Activated CD4-positive, alpha-beta memory T cell treated with anti-CD3 and anti-CD28 coated beads, Interleukin-2, amount 10 ng/mL, durations not matched to agents 7 days and 5 days (primary cell): ENCODE measurements at regions not wholly inside any gene's neighbourhood (a gene's known extent, or its start where the extent isn't known, plus 50 kb on each side); places are given as distances from the start of the nearest gene placed in this dataset.

ENCODE experiments used
- CTCF ChIA-PET: fragments of 350-600 bp; sonication (Branson Sonifier 250); formaldehyde crosslinking; loops from one replicate; lab custom pipeline; 2021; ENCODE audit warnings: antibody characterized with exemption, inconsistent platforms; lab: Charles Lee
- POLR2A ChIA-PET: fragments of 350-600 bp; sonication (Branson Sonifier 250); formaldehyde crosslinking; loops from one replicate; lab custom pipeline; 2021; ENCODE audit warnings: antibody characterized with exemption; lab: Charles Lee
- DNase-seq: peaks from one replicate; pipeline ENCODE4 v3.0.0-alpha.2; 2020
- H3K27ac Mint-ChIP-seq: one replicate; pipeline ENCODE4 v1.8.0; 2021; ENCODE audit warnings: mild to moderate bottlenecking, mixed read lengths
- H3K27me3 Mint-ChIP-seq: one replicate; pipeline ENCODE4 v1.8.0; 2021; ENCODE audit warnings: mixed read lengths
- H3K36me3 Mint-ChIP-seq: one replicate; pipeline ENCODE4 v1.8.0; 2021; ENCODE audit warnings: low read depth, mixed read lengths
- H3K4me1 Mint-ChIP-seq: one replicate; pipeline ENCODE4 v1.8.0; 2021; ENCODE audit warnings: mixed read lengths
- H3K4me3 Mint-ChIP-seq: one replicate; pipeline ENCODE4 v1.8.0; 2021; ENCODE audit warnings: mild to moderate bottlenecking, mixed read lengths
- H3K9me3 Mint-ChIP-seq: one replicate; pipeline ENCODE4 v1.8.0; 2021; ENCODE audit warnings: mixed read lengths

- H3K9me3 Mint-ChIP-seq = no peaks in the 10 kb centered on the region
- H3K4me1 Mint-ChIP-seq = no peaks in the 10 kb centered on the region
- H3K36me3 Mint-ChIP-seq = no peaks in the 10 kb centered on the region
- ChIA-PET POLR2A (no interaction called here), CTCF (no interaction called here)
- no peak overlapping the region for H3K4me3 Mint-ChIP-seq
- H3K27me3 Mint-ChIP-seq = peaks cover 7% of the 10 kb centered on the region
- H3K27ac Mint-ChIP-seq = no peak overlapping the region
- DNase-seq = no peak
Measured at GRCh38 chr5:169440107-169440705, 139.3 kb upstream of the SLIT3 start.

GRCh38 chr5:169439362-169439761, 138.4 kb upstream of the SLIT3 start:
- Mint-ChIP-seq H3K27ac (no peak overlapping the region), H3K36me3 (no peaks in the 10 kb centered on the region), H3K4me3 (no peak overlapping the region), H3K9me3 (no peaks in the 10 kb centered on the region), H3K27me3 (peaks cover 7% of the 10 kb centered on the region), H3K4me1 (no peaks in the 10 kb centered on the region)
- POLR2A ChIA-PET = no interaction called here
- DNase-seq = no peak
- CTCF ChIA-PET = no interaction called here

- Mint-ChIP-seq H3K4me3 (no peak overlapping the region), H3K27ac (no peak overlapping the region), H3K27me3 (peaks cover 7% of the 10 kb centered on the region), H3K4me1 (no peaks in the 10 kb centered on the region), H3K36me3 (no peaks in the 10 kb centered on the region), H3K9me3 (no peaks in the 10 kb centered on the region)
- ChIA-PET CTCF (no interaction called here), POLR2A (no interaction called here)
- DNase-seq = no peak
Measured at GRCh38 chr5:169435506-169436229, 134.7 kb upstream of the SLIT3 start.

DNA sequence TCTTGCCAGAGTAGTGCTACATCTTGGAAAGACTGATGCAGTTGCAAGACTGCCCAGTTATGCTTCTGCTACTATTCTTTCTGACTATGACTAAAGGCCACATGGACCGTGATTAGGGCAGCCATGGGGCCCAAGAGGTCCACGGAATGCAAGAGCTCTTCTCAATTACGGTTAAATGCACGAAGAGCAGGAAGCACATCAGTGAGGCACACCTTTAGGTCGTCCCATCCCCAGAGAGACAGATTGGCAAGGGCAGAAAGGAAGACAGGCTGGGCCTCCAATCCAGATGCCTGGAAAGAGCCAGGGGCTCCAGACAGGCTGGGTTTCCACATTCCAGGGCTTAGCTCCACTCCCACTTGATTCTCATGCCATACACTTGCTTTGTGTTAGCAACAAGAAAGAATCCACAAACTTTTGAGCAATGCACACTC, 132.3 kb upstream of the SLIT3 start:
- no peak for DNase-seq
- no peak overlapping the region for H3K4me3 Mint-ChIP-seq
- H3K27ac Mint-ChIP-seq = no peak overlapping the region
- H3K4me1 Mint-ChIP-seq = no peaks in the 10 kb centered on the region
- H3K27me3 Mint-ChIP-seq = peaks cover 6% of the 10 kb centered on the region
- no peaks in the 10 kb centered on the region for H3K36me3 Mint-ChIP-seq
- CTCF ChIA-PET = no interaction called here
- no peaks in the 10 kb centered on the region for H3K9me3 Mint-ChIP-seq
- POLR2A ChIA-PET = no interaction called here

- H3K4me1 Mint-ChIP-seq = no peaks in the 10 kb centered on the region
- H3K36me3 Mint-ChIP-seq = no peaks in the 10 kb centered on the region
- no peak overlapping the region for H3K27ac Mint-ChIP-seq
- H3K4me3 Mint-ChIP-seq = no peak overlapping the region
- CTCF ChIA-PET = no interaction called here
- peaks cover 4% of the 10 kb centered on the region for H3K27me3 Mint-ChIP-seq
- POLR2A ChIA-PET = no interaction called here
- no peak for DNase-seq
- no peaks in the 10 kb centered on the region for H3K9me3 Mint-ChIP-seq
Measured at GRCh38 chr5:169431386-169431785, 130.4 kb upstream of the SLIT3 start.

DNA sequence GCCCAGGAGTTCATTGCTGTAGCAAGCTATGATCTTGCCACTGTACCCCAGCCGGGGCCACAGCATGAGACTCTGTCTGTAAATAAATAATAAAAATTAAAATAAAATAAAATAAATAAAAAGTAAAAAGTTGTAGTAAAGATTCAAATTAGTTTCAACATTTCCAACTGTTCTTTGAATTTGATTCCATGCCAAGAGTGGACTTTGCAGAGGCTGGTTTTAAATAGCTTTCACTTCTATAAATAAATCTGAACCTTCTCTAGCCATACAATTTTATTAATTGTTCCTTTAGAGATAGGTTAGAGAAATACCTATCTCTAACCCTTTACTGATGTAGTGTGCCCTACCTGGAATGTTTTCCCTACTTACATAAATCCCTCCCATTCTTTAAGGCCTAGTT, 129.7 kb upstream of the SLIT3 start:
- DNase-seq = no peak
- ChIA-PET POLR2A (no interaction called here), CTCF (no interaction called here)
- H3K4me1 Mint-ChIP-seq = no peaks in the 10 kb centered on the region
- H3K9me3 Mint-ChIP-seq = no peaks in the 10 kb centered on the region
- H3K4me3 Mint-ChIP-seq = no peak overlapping the region
- H3K36me3 Mint-ChIP-seq = no peaks in the 10 kb centered on the region
- H3K27ac Mint-ChIP-seq = no peak overlapping the region
- peaks cover 4% of the 10 kb centered on the region for H3K27me3 Mint-ChIP-seq

GRCh38 chr5:169429044-169429443, 128.1 kb upstream of the SLIT3 start:
- CTCF ChIA-PET = no interaction called here
- no peaks in the 10 kb centered on the region for H3K9me3 Mint-ChIP-seq
- H3K27me3 Mint-ChIP-seq = peaks cover 2% of the 10 kb centered on the region
- DNase-seq = no peak
- H3K4me3 Mint-ChIP-seq = no peak overlapping the region
- H3K36me3 Mint-ChIP-seq = no peaks in the 10 kb centered on the region
- no peak overlapping the region for H3K27ac Mint-ChIP-seq
- POLR2A ChIA-PET = no interaction called here
- H3K4me1 Mint-ChIP-seq = no peaks in the 10 kb centered on the region

GRCh38 chr5:169426784-169427183, 125.8 kb upstream of the SLIT3 start:
- ChIA-PET POLR2A (no interaction called here), CTCF (no interaction called here)
- Mint-ChIP-seq H3K4me1 (no peaks in the 10 kb centered on the region), H3K27me3 (no peaks in the 10 kb centered on the region), H3K4me3 (no peak overlapping the region), H3K9me3 (no peaks in the 10 kb centered on the region), H3K27ac (no peak overlapping the region), H3K36me3 (no peaks in the 10 kb centered on the region)
- DNase-seq = no peak

DNA sequence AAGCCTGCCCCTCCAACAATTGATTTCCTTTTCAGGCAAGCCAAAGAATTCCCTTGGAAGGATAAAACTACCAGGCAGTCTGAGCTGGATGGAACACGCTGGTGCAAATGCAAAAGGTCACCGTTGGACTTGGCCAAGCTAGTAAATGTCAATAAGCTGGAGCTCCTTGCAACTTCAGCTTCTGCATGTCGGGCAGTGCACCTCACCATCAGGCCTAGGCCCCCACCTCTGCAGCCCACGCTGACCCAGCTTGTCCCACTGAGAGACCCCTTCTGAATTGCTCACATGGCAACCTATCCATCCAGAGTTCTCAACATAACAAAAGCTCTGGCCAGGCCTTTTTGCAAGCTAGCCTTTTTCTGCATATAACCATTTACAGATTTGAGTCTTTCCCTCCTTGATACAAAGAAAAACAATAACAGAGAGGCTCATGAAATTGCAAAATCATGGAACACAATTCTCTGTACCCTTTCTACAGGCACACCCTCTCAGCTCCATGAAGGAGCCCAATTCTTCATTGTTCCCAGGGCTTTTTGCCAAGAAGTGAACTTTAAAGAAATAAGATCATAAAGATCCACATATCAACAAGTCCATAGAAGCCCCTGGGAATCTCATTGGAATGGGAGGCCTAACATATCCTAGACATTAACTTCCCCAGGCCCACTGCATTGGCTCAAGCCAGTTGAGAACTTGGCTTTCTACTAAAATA, 123.9 kb upstream of the SLIT3 start:
- no peak overlapping the region for H3K4me3 Mint-ChIP-seq
- DNase-seq = no peak
- H3K9me3 Mint-ChIP-seq = no peaks in the 10 kb centered on the region
- CTCF ChIA-PET = no interaction called here
- POLR2A ChIA-PET = no interaction called here
- no peaks in the 10 kb centered on the region for H3K27me3 Mint-ChIP-seq
- H3K4me1 Mint-ChIP-seq = no peaks in the 10 kb centered on the region
- no peak overlapping the region for H3K27ac Mint-ChIP-seq
- H3K36me3 Mint-ChIP-seq = no peaks in the 10 kb centered on the region

- H3K9me3 Mint-ChIP-seq = no peaks in the 10 kb centered on the region
- ChIA-PET CTCF (no interaction called here), POLR2A (no interaction called here)
- no peak for DNase-seq
- H3K36me3 Mint-ChIP-seq = no peaks in the 10 kb centered on the region
- H3K27me3 Mint-ChIP-seq = no peaks in the 10 kb centered on the region
- no peak overlapping the region for H3K4me3 Mint-ChIP-seq
- no peak overlapping the region for H3K27ac Mint-ChIP-seq
- no peaks in the 10 kb centered on the region for H3K4me1 Mint-ChIP-seq
Measured at GRCh38 chr5:169424279-169424655, 123.3 kb upstream of the SLIT3 start.

DNA sequence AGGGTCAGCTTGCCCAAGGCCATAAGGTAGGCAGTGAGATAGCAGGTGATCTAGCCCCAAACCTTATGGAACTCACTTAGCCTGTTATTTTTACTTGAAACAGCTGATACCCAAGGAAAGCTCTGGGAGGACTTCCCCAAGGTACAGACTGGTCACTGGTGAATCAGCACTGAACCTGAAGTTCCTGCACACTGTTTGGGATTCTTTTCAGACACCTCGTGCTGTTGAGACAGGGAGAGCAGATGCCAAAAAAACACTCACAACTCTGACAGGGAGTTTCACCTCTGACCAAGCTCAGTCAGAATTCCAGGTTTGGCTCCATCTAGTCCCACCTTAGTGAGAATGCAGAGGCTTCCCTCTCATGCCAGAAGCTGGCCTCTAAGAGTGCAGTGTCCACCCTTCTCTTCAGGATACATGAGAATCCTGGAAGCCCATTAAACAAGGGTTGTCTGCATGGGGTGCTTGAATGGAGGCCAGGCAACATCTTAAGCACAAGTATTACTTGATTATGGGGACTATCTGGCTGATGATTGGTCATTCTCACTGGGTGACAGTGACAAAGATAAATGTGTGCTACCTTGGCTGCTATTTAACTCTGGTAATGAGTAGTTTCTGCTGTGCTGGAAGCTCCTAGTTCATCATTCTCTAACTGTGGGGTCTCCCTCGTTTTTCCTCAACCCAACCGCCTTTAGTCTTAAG, 122.8 kb upstream of the SLIT3 start:
- H3K36me3 Mint-ChIP-seq = no peaks in the 10 kb centered on the region
- DNase-seq = no peak
- ChIA-PET POLR2A (no interaction called here), CTCF (no interaction called here)
- no peaks in the 10 kb centered on the region for H3K4me1 Mint-ChIP-seq
- no peaks in the 10 kb centered on the region for H3K9me3 Mint-ChIP-seq
- no peak overlapping the region for H3K4me3 Mint-ChIP-seq
- H3K27me3 Mint-ChIP-seq = no peaks in the 10 kb centered on the region
- no peak overlapping the region for H3K27ac Mint-ChIP-seq

DNA sequence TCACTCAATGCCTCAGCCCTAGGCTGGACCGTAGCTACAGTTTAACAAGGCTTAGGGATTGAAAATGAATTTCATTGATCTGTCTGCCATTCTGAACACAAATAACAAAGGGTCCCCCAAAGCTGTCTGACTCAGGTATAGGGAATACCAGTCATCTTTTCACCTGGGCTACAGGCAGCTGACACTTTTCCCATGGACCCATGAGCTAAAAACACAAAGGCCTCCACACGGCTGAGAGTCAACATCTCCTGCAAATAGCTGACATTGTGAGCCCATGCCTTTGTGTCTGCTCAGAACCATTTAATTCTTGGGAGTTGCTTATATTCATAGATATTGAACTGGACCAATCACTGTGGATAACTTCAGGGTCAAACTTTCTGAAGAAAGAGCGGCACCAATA, 121.1 kb upstream of the SLIT3 start:
- Mint-ChIP-seq H3K9me3 (no peaks in the 10 kb centered on the region), H3K4me3 (no peak overlapping the region), H3K27me3 (no peaks in the 10 kb centered on the region), H3K27ac (no peak overlapping the region), H3K36me3 (no peaks in the 10 kb centered on the region), H3K4me1 (no peaks in the 10 kb centered on the region)
- ChIA-PET POLR2A (no interaction called here), CTCF (no interaction called here)
- no peak for DNase-seq

GRCh38 chr5:169421677-169422076, 120.7 kb upstream of the SLIT3 start:
- DNase-seq = no peak
- no peaks in the 10 kb centered on the region for H3K4me1 Mint-ChIP-seq
- H3K27me3 Mint-ChIP-seq = no peaks in the 10 kb centered on the region
- H3K4me3 Mint-ChIP-seq = no peak overlapping the region
- H3K27ac Mint-ChIP-seq = no peak overlapping the region
- no peaks in the 10 kb centered on the region for H3K9me3 Mint-ChIP-seq
- H3K36me3 Mint-ChIP-seq = no peaks in the 10 kb centered on the region
- ChIA-PET POLR2A (no interaction called here), CTCF (no interaction called here)
